D341Med (cell line): ENCODE measurements at regions not wholly inside any gene's neighbourhood (a gene's known extent, or its start where the extent isn't known, plus 50 kb on each side); places are given as distances from the start of the nearest gene placed in this dataset.

ENCODE experiments used
- DNase-seq: peaks from one replicate; pipeline ENCODE4 v3.0.0; 2012; ENCODE audit warnings: low spot score

GRCh38 chr1:60173729-60174505 is 100.3 kb upstream of the C1orf87 start:
- DNase-seq = no peak

GRCh38 chr1:60173006-60173405 is 99.4 kb upstream of the C1orf87 start:
- DNase-seq = no peak

GRCh38 chr1:60171801-60172200 is 98.2 kb upstream of the C1orf87 start:
- no peak for DNase-seq

GRCh38 chr1:60170709-60171108 is 97.1 kb upstream of the C1orf87 start:
- DNase-seq = no peak

- DNase-seq = no peak
Measured at GRCh38 chr1:60169206-60169605, 95.6 kb upstream of the C1orf87 start.

GRCh38 chr1:60162936-60163335 is 89.4 kb upstream of the C1orf87 start:
- DNase-seq = no peak

GRCh38 chr1:60160141-60160540 is 86.6 kb upstream of the C1orf87 start:
- no peak for DNase-seq

- no peak for DNase-seq
Measured at GRCh38 chr1:60156371-60156770, 82.8 kb upstream of the C1orf87 start.

- DNase-seq = no peak
Measured at GRCh38 chr1:60153961-60154360, 80.4 kb upstream of the C1orf87 start.

- no peak for DNase-seq
Measured at GRCh38 chr1:60152891-60153290, 79.3 kb upstream of the C1orf87 start.

GRCh38 chr1:60151311-60151710 is 77.7 kb upstream of the C1orf87 start:
- no peak for DNase-seq

- DNase-seq = no peak
Measured at GRCh38 chr1:60149251-60149650, 75.7 kb upstream of the C1orf87 start.

GRCh38 chr1:60146884-60147283 is 73.3 kb upstream of the C1orf87 start:
- no peak for DNase-seq

GRCh38 chr1:60145771-60146170 is 72.2 kb upstream of the C1orf87 start:
- DNase-seq = no peak

GRCh38 chr1:60141743-60142142 is 68.2 kb upstream of the C1orf87 start:
- no peak for DNase-seq

- DNase-seq = no peak
Measured at GRCh38 chr1:60141276-60141675, 67.7 kb upstream of the C1orf87 start.

GRCh38 chr1:60137406-60137805 is 63.8 kb upstream of the C1orf87 start:
- no peak for DNase-seq

GRCh38 chr1:60136395-60136794 is 62.8 kb upstream of the C1orf87 start:
- no peak for DNase-seq

GRCh38 chr1:60134716-60135115 is 61.1 kb upstream of the C1orf87 start:
- no peak for DNase-seq

GRCh38 chr1:60133848-60134247 is 60.3 kb upstream of the C1orf87 start:
- DNase-seq = no peak

GRCh38 chr1:60133000-60133673 is 59.6 kb upstream of the C1orf87 start:
- no peak for DNase-seq

- no peak for DNase-seq
Measured at GRCh38 chr1:60132108-60132507, 58.5 kb upstream of the C1orf87 start.

GRCh38 chr1:60130703-60131102 is 57.1 kb upstream of the C1orf87 start:
- DNase-seq = no peak

GRCh38 chr1:60129911-60130310 is 56.3 kb upstream of the C1orf87 start:
- no peak for DNase-seq
